H9 (cell line): ENCODE measurements at regions not wholly inside any gene's neighbourhood (a gene's known extent, or its start where the extent isn't known, plus 50 kb on each side); places are given as distances from the start of the nearest gene placed in this dataset.

ENCODE experiments used
- DNase-seq: peaks from one replicate; pipeline ENCODE4 v3.0.0-alpha.2; 2017
- H2AFZ ChIP-seq: one replicate; pipeline ENCODE4 v1.6.1; 2013; ENCODE audit warnings: mild to moderate bottlenecking, low read length, control low read depth, moderate library complexity
- H2AK5ac ChIP-seq: 2 replicates; pipeline ENCODE4 v1.6.1; 2013; ENCODE audit warnings: low read length, control low read depth, mixed read lengths; ENCODE audit not compliant: insufficient read length
- H2BK120ac ChIP-seq: one replicate; pipeline ENCODE4 v1.6.1; 2013; ENCODE audit warnings: low read depth, mild to moderate bottlenecking, low read length, control low read depth, inconsistent platforms; ENCODE audit not compliant: poor library complexity, severe bottlenecking
- H2BK12ac ChIP-seq: 2 replicates; pipeline ENCODE4 v1.6.1; 2013; ENCODE audit warnings: low read length, control low read depth, mixed read lengths, low read depth; ENCODE audit not compliant: insufficient read length
- H2BK15ac ChIP-seq: 2 replicates; pipeline ENCODE4 v1.6.1; 2013; ENCODE audit warnings: low read depth, low read length, control low read depth
- H2BK20ac ChIP-seq: one replicate; pipeline ENCODE4 v1.6.1; 2013; ENCODE audit warnings: low read depth, mild to moderate bottlenecking, low read length, control low read depth, inconsistent platforms; ENCODE audit not compliant: poor library complexity, severe bottlenecking
- H2BK5ac ChIP-seq: 2 replicates; pipeline ENCODE4 v1.6.1; 2013; ENCODE audit warnings: low read length, control low read depth, mixed read lengths; ENCODE audit not compliant: insufficient read length
- H3K14ac ChIP-seq: 2 replicates; pipeline ENCODE4 v1.6.1; 2013; ENCODE audit warnings: low read length, control low read depth; ENCODE audit not compliant: insufficient read depth
- H3K18ac ChIP-seq: 2 replicates; pipeline ENCODE4 v1.6.1; 2013; ENCODE audit warnings: low read depth, mild to moderate bottlenecking, mixed read lengths, low read length, control low read depth; ENCODE audit not compliant: insufficient read length
- H3K23ac ChIP-seq: 2 replicates; pipeline ENCODE4 v1.6.1; 2013; ENCODE audit warnings: low read length, control low read depth, mixed read lengths, low read depth; ENCODE audit not compliant: insufficient read length
- H3K23me2 ChIP-seq: 2 replicates; pipeline ENCODE4 v1.6.1; 2013; ENCODE audit warnings: low read depth, mild to moderate bottlenecking, mixed read lengths, low read length, control low read depth; ENCODE audit not compliant: insufficient read length, poor library complexity, severe bottlenecking
- H3K27ac ChIP-seq: 2 replicates; pipeline ENCODE4 v1.5.1; 2013; ENCODE audit warnings: low read length, control low read depth, mixed read lengths, low read depth; ENCODE audit not compliant: insufficient read length
- H3K27me3 ChIP-seq: 2 replicates; pipeline ENCODE4 v1.6.1; 2013; ENCODE audit warnings: low read length, control low read depth, inconsistent platforms; ENCODE audit not compliant: insufficient read depth
- H3K4ac ChIP-seq: 2 replicates; pipeline ENCODE4 v1.6.1; 2013; ENCODE audit warnings: low read depth, mild to moderate bottlenecking, control low read depth, inconsistent platforms, low read length, moderate library complexity
- H3K4me1 ChIP-seq: 2 replicates; pipeline ENCODE4 v1.6.1; 2013; ENCODE audit warnings: low read length, control low read depth, inconsistent platforms; ENCODE audit not compliant: insufficient read depth
- H3K4me2 ChIP-seq: 2 replicates; pipeline ENCODE4 v1.6.1; 2013; ENCODE audit warnings: low read length, control low read depth, mixed read lengths; ENCODE audit not compliant: insufficient read length, insufficient read depth
- H3K56ac ChIP-seq: 2 replicates; pipeline ENCODE4 v1.6.1; 2013; ENCODE audit warnings: low read depth, mild to moderate bottlenecking, mixed read lengths, low read length, control low read depth; ENCODE audit not compliant: insufficient read length
- H3K79me1 ChIP-seq: 2 replicates; pipeline ENCODE4 v1.6.1; 2013; ENCODE audit warnings: low read depth, mild to moderate bottlenecking, moderate library complexity, low read length, control low read depth, inconsistent platforms; ENCODE audit not compliant: insufficient read depth, poor library complexity, severe bottlenecking
- H3K79me2 ChIP-seq: 2 replicates; pipeline ENCODE4 v1.6.1; 2013; ENCODE audit warnings: low read length, control low read depth, inconsistent platforms; ENCODE audit not compliant: insufficient read depth
- H3K9ac ChIP-seq: 2 replicates; pipeline ENCODE4 v1.6.1; 2013; ENCODE audit warnings: low read length, control low read depth, mixed read lengths; ENCODE audit not compliant: insufficient read length; ENCODE audit errors: extremely low read depth
- H3K9me3 ChIP-seq: one replicate; pipeline ENCODE4 v1.6.1; 2013; ENCODE audit warnings: low read depth, low read length, inconsistent platforms; ENCODE audit not compliant: control insufficient read depth
- H3T11ph ChIP-seq: one replicate; pipeline ENCODE4 v1.6.1; 2013; ENCODE audit warnings: mild to moderate bottlenecking, low read length, control low read depth, inconsistent platforms
- H4K20me1 ChIP-seq: one replicate; pipeline ENCODE4 v1.6.1; 2013; ENCODE audit not compliant: control insufficient read depth, insufficient read length, insufficient read depth
- H4K5ac ChIP-seq: 2 replicates; pipeline ENCODE4 v1.6.1; 2013; ENCODE audit warnings: low read depth, mild to moderate bottlenecking, mixed read lengths, low read length, control low read depth; ENCODE audit not compliant: insufficient read length
- H4K8ac ChIP-seq: replicated peaks from 2 replicates; pipeline ENCODE4 v1.6.1; 2013; ENCODE audit warnings: low read length, control low read depth, mixed read lengths, low read depth; ENCODE audit not compliant: insufficient read length
- H4K91ac ChIP-seq: 2 replicates; pipeline ENCODE4 v1.6.1; 2013; ENCODE audit warnings: low read depth, mild to moderate bottlenecking, moderate library complexity, mixed read lengths, low read length, control low read depth; ENCODE audit not compliant: insufficient read length
- H3K27ac Mint-ChIP-seq, 3 experiments: 2 replicates in 2 of 3; 3 replicates in 1 of 3; pipeline ENCODE4 v1.8.0; 2020 to 2021; ENCODE audit warnings: mixed read lengths in 3 of 3, mild to moderate bottlenecking in 1 of 3, moderate library complexity in 1 of 3
- H3K27me3 Mint-ChIP-seq: 2 replicates; pipeline ENCODE4 v1.8.0; 2021; ENCODE audit warnings: low read depth, mild to moderate bottlenecking, moderate library complexity, mixed read lengths
- H3K36me3 Mint-ChIP-seq, 3 experiments: 2 replicates in 2 of 3; 3 replicates in 1 of 3; pipeline ENCODE4 v1.8.0; 2020 to 2021; ENCODE audit warnings: low read depth in 3 of 3, mixed read lengths in 3 of 3; ENCODE audit not compliant: insufficient read depth in 1 of 3
- H3K4me1 Mint-ChIP-seq, 2 experiments: 2 replicates each; pipeline ENCODE4 v1.8.0; 2020; ENCODE audit warnings: mixed read lengths in 2 of 2
- H3K4me3 Mint-ChIP-seq, 2 experiments: 2 replicates in 1 of 2; 3 replicates in 1 of 2; pipeline ENCODE4 v1.8.0; 2020 to 2021; ENCODE audit warnings: mild to moderate bottlenecking in 2 of 2, mixed read lengths in 2 of 2, moderate library complexity in 1 of 2
- H3K9me3 Mint-ChIP-seq, 2 experiments: 2 replicates in 1 of 2; 3 replicates in 1 of 2; pipeline ENCODE4 v1.8.0; 2020; ENCODE audit warnings: mild to moderate bottlenecking in 2 of 2, mixed read lengths in 2 of 2, moderate library complexity in 1 of 2
- WGBS: extraction: QIAGEN DNeasy Blood & Tissue Kit; methylation state at CpG from one replicate; pipeline ENCODE4 v1.1.7; 2013; ENCODE audit warnings: missing lambda C conversion rate, low lambda C conversion rate, mixed read lengths; ENCODE audit not compliant: insufficient read length; ENCODE audit errors: extremely low coverage; 5-methylcytosine and 5-hydroxymethylcytosine counted together
- TF ChIP-seq, protein P1 (sequence below): fragments of 200-600 bp; sonication (generic); conservative IDR thresholded peaks from 3 replicates; pipeline ENCODE4 v1.8.0; 2021; ENCODE audit warnings: antibody characterized with exemption, mild to moderate bottlenecking

- no peak overlapping the region for H2BK12ac ChIP-seq
- H3K56ac ChIP-seq: no peak overlapping the region
- no peaks in the 10 kb centered on the region for H3K9me3 ChIP-seq
- TF ChIP-seq, protein P1, sequence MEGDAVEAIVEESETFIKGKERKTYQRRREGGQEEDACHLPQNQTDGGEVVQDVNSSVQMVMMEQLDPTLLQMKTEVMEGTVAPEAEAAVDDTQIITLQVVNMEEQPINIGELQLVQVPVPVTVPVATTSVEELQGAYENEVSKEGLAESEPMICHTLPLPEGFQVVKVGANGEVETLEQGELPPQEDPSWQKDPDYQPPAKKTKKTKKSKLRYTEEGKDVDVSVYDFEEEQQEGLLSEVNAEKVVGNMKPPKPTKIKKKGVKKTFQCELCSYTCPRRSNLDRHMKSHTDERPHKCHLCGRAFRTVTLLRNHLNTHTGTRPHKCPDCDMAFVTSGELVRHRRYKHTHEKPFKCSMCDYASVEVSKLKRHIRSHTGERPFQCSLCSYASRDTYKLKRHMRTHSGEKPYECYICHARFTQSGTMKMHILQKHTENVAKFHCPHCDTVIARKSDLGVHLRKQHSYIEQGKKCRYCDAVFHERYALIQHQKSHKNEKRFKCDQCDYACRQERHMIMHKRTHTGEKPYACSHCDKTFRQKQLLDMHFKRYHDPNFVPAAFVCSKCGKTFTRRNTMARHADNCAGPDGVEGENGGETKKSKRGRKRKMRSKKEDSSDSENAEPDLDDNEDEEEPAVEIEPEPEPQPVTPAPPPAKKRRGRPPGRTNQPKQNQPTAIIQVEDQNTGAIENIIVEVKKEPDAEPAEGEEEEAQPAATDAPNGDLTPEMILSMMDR: no peak
- no peak overlapping the region for H3K27ac ChIP-seq
- DNase-seq: peak; percentile 28
- H3K4me1 ChIP-seq: peaks cover 8% of the 10 kb centered on the region; the same call in 1 of the 2 replicates
- H4K91ac ChIP-seq: no peak overlapping the region
- H3K14ac ChIP-seq: no peak overlapping the region
- H3K23me2 ChIP-seq: no peaks in the 10 kb centered on the region
- no peak overlapping the region; a peak in 1 of 7 replicates for H3K27ac Mint-ChIP-seq
- no peak overlapping the region for H2AFZ ChIP-seq
- no peaks in the 10 kb centered on the region for H3K79me1 ChIP-seq
- no peaks in the 10 kb centered on the region; a peak in 1 of 7 replicates for H3K36me3 Mint-ChIP-seq
- H3K4me3 Mint-ChIP-seq: peak overlapping the region in 1 of 2 experiments; percentile 48; a peak in 2 of 5 replicates
- H2BK5ac ChIP-seq: no peak overlapping the region
- H2BK20ac ChIP-seq: no peak overlapping the region
- H2BK15ac ChIP-seq: no peak overlapping the region
- H3T11ph ChIP-seq: no peak overlapping the region
- no peaks in the 10 kb centered on the region for H4K20me1 ChIP-seq
- H4K5ac ChIP-seq: no peak overlapping the region
- no peak overlapping the region for H3K4me2 ChIP-seq
- H4K8ac ChIP-seq: no peak overlapping the region
- WGBS: no CpG with 5 or more reads among the region's 5 CpGs
- no peak overlapping the region for H3K23ac ChIP-seq
- no peak overlapping the region for H3K4ac ChIP-seq
- H3K27me3 ChIP-seq: no peaks in the 10 kb centered on the region
- H3K27me3 Mint-ChIP-seq: peaks cover 3% of the 10 kb centered on the region
- H3K9me3 Mint-ChIP-seq: no peaks in the 10 kb centered on the region; a peak in 2 of 5 replicates
- no peak overlapping the region for H3K18ac ChIP-seq
- H3K4me1 Mint-ChIP-seq: peaks cover 36 to 61% of the 10 kb centered on the region in 2 experiments
- H3K9ac ChIP-seq: no peak overlapping the region
- H3K79me2 ChIP-seq: no peaks in the 10 kb centered on the region
- no peak overlapping the region for H2BK120ac ChIP-seq
- H2AK5ac ChIP-seq: no peak overlapping the region
Measured at GRCh38 chr9:135217836-135218235, 130.4 kb downstream of the OLFM1 start.
